ENCODE measurements at regions not wholly inside any gene's neighbourhood (a gene's known extent, or its start where the extent isn't known, plus 50 kb on each side); places are given as distances from the start of the nearest gene placed in this dataset.

GRCh38 chr3:24628523-24629258 lies 134.0 kb upstream of the THRB start:
- CTCF ChIA-PET (ENCODE audit: low intra/inter-chr PET ratio): no interaction called here
- H2AFZ ChIP-seq (ENCODE audit: low read depth, low read length): no peak overlapping the region
- no peaks in the 10 kb centered on the region for H3K9me1 ChIP-seq (ENCODE audit: control insufficient read depth, insufficient read depth, low read length)
- intact Hi-C loops (cut with micrococcal nuclease): no loop called here
- POLR2A ChIA-PET: interaction anchor here (0.5 to 1.3 kb wide), 4 partner anchors 10 to 369 kb away, joined by 3 read pairs; no protein-coding TSS in a partner anchor
- no peak for FAIRE-seq
- H3K4me1 ChIP-seq (replicated peaks in 1 of 2; ENCODE audit: control insufficient read depth in 2 of 2, insufficient read depth in 2 of 2, low read length in 2 of 2): no peaks in the 10 kb centered on the region
- WGBS (ENCODE audit: insufficient coverage, low coverage, missing lambda C conversion rate): 23% methylated on average over 4 of the region's 4 CpGs
- no peak for DNase-seq (ENCODE audit: extremely low read depth in 1 of 4, low spot score in 3 of 4)
- no peak overlapping the region for H3K4me2 ChIP-seq (ENCODE audit: insufficient read depth, low read length)
- H3K79me2 ChIP-seq (ENCODE audit: control insufficient read depth, insufficient read depth, low read length): no peaks in the 10 kb centered on the region
- no peaks in the 10 kb centered on the region for H4K20me1 ChIP-seq (replicated peaks; ENCODE audit: control insufficient read depth, insufficient read depth, low read length)
- no peaks in the 10 kb centered on the region for H3K27me3 ChIP-seq (ENCODE audit: control insufficient read depth in 2 of 2, insufficient read depth in 2 of 2, low read length in 2 of 2)
- ATAC-seq: no peak
- no TSS peak for BruUV-seq (replicated peaks)
- in situ Hi-C loops (cut with MboI): no loop called here
- no peak overlapping the region for H3K4me3 ChIP-seq
- H3K27ac ChIP-seq (ENCODE audit: extremely low read depth, low read depth, low read length): no peak overlapping the region
- no peak overlapping the region for H3K9ac ChIP-seq (ENCODE audit: insufficient read depth in 1 of 2, low read depth in 2 of 2, low read length in 2 of 2)
- H3K9me3 ChIP-seq (replicated peaks; ENCODE audit: control insufficient read depth, insufficient read depth, low read depth, low read length): no peaks in the 10 kb centered on the region
- no peaks in the 10 kb centered on the region for H3K36me3 ChIP-seq (ENCODE audit: control insufficient read depth, insufficient read depth, low read length)
- no peak for TF ChIP-seq ZBTB49 (CRISPR knock-in tag; IDR thresholded peaks at IDR 0.05; ENCODE audit: borderline replicate concordance)
- no peak for TF ChIP-seq CHCHD3 (CRISPR knock-in tag; IDR thresholded peaks at IDR 0.05)
- no peak for TF ChIP-seq RBM14 (IDR thresholded peaks at IDR 0.05; ENCODE audit: borderline replicate concordance, insufficient read depth, low read depth, low read length)
- TF ChIP-seq TAL1 (IDR thresholded peaks at IDR 0.05): no peak
- TF ChIP-seq L3MBTL2 (IDR thresholded peaks at IDR 0.05): no peak
- TF ChIP-seq GTF3C2 (IDR thresholded peaks at IDR 0.05; ENCODE audit: borderline replicate concordance, extremely low read depth, insufficient read length): no peak
- no peak for TF ChIP-seq ELF1 (tag; IDR thresholded peaks at IDR 0.05)
- no peak for TF ChIP-seq ELK1 (CRISPR knock-in tag; IDR thresholded peaks at IDR 0.05)
- no peak for TF ChIP-seq PHF8 (IDR thresholded peaks at IDR 0.05; ENCODE audit: borderline replicate concordance, low read length)
- TF ChIP-seq ZNF316 (IDR thresholded peaks at IDR 0.05): no peak
- TF ChIP-seq KDM1A (IDR thresholded peaks at IDR 0.05): no peak
- TF ChIP-seq PHTF2 (CRISPR knock-in tag; IDR thresholded peaks at IDR 0.05): no peak
- no peak for TF ChIP-seq PHB (CRISPR knock-in tag; IDR thresholded peaks at IDR 0.05)
- TF ChIP-seq ZBTB2 (IDR thresholded peaks at IDR 0.05): no peak
- TF ChIP-seq ZSCAN32 (CRISPR knock-in tag; IDR thresholded peaks at IDR 0.05): no peak
- TF ChIP-seq PTBP1 (IDR thresholded peaks at IDR 0.05; ENCODE audit: low read depth, low read length): no peak

Data from K562 (cell line).